SK-N-MC (cell line): ENCODE measurements at regions not wholly inside any gene's neighbourhood (a gene's known extent, or its start where the extent isn't known, plus 50 kb on each side); places are given as distances from the start of the nearest gene placed in this dataset.

Source experiments
- EZH2 ChIP-seq: fragments of 200-600 bp; sonication (generic); IDR thresholded peaks from one replicate; pipeline ENCODE4 v1.6.1; 2017; ENCODE audit warnings: antibody characterized with exemption
- FOXP2 ChIP-seq: optimal IDR thresholded peaks from 2 replicates; pipeline ENCODE3; 2011; ENCODE audit warnings: mild to moderate bottlenecking, moderate library complexity; ENCODE audit not compliant: insufficient read depth; ENCODE audit errors: extremely low read length, control extremely low read depth
- POLR2AphosphoS5 ChIP-seq: IDR thresholded peaks from 2 replicates; pipeline ENCODE4 v1.6.1; 2012; ENCODE audit warnings: mild to moderate bottlenecking, low read depth, low read length, borderline replicate concordance

DNA sequence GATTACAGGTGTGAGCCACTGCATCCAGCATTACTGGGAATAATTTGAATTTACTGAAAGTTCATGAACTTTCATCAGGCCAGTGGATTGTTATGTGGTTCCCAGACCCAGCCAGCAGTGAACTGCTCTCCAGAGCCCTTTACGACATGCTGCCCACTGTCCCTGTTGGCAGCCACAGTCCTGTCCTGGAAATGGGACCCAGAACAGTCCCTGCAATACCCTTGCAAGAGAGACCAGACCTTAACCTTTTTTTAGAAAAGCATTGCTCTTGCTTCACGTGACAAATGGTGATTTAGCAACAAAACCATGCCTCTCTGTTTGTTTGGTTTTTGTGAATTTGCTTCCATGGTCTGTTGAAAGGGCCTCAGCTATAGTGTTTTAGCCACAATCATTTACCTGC, 367.3 kb upstream of the C2CD4B start:
- no peak for TF ChIP-seq POLR2AphosphoS5
- TF ChIP-seq EZH2: no peak
- TF ChIP-seq FOXP2: no peak
